CD8-positive, alpha-beta memory T cell (primary cell): ENCODE measurements at regions not wholly inside any gene's neighbourhood (a gene's known extent, or its start where the extent isn't known, plus 50 kb on each side); places are given as distances from the start of the nearest gene placed in this dataset.
"Not testable (repeated sequence)": the region's sequence is repeated elsewhere in the genome, so short reads cannot be mapped to it uniquely, and the experiment has no call there.

Experiments
- CTCF ChIA-PET: fragments of 350-600 bp; sonication (Branson Sonifier 250); formaldehyde crosslinking; loops from one replicate; lab custom pipeline; 2021; ENCODE audit warnings: antibody characterized with exemption; lab: Charles Lee
- POLR2A ChIA-PET: fragments of 350-600 bp; sonication (Branson Sonifier 250); formaldehyde crosslinking; loops from one replicate; lab custom pipeline; 2021; ENCODE audit warnings: antibody characterized with exemption; lab: Charles Lee
- DNase-seq, 5 donors: peaks; one replicate each; pipeline versions ENCODE4 v3.0.0 to v3.0.0-alpha.2; 2020 to 2022; ENCODE audit warnings: mixed read lengths in 1 of 5
- H3K27ac ChIP-seq: one replicate; pipeline ENCODE4 v1.7.0; 2013; ENCODE audit warnings: low read depth, mild to moderate bottlenecking, low read length, moderate library complexity
- H3K27me3 ChIP-seq: 2 replicates; pipeline ENCODE4 v1.7.0; 2013; ENCODE audit warnings: low read length, mild to moderate bottlenecking; ENCODE audit not compliant: insufficient read depth, poor library complexity, severe bottlenecking
- H3K36me3 ChIP-seq: 2 replicates; pipeline ENCODE4 v1.7.0; 2013; ENCODE audit warnings: mild to moderate bottlenecking, low read length, moderate library complexity; ENCODE audit not compliant: insufficient read depth
- H3K4me1 ChIP-seq: 2 replicates; pipeline ENCODE4 v1.7.0; 2013; ENCODE audit warnings: mild to moderate bottlenecking, low read length, moderate library complexity; ENCODE audit not compliant: insufficient read depth
- H3K4me3 ChIP-seq: 2 replicates; pipeline ENCODE4 v1.7.0; 2013; ENCODE audit warnings: mild to moderate bottlenecking, low read length
- H3K9me3 ChIP-seq: 2 replicates; pipeline ENCODE4 v1.7.0; 2013; ENCODE audit warnings: mild to moderate bottlenecking, low read length
- H3K27ac Mint-ChIP-seq, 8 donors: one replicate each; pipeline ENCODE4 v1.8.0; 2020 to 2021; ENCODE audit warnings: mixed read lengths in 8 of 8, mild to moderate bottlenecking in 6 of 8, inconsistent platforms in 3 of 8, moderate library complexity in 3 of 8
- H3K27me3 Mint-ChIP-seq, 2 donors: one replicate each; pipeline ENCODE4 v1.8.0; 2020 to 2021; ENCODE audit warnings: mixed read lengths in 2 of 2, mild to moderate bottlenecking in 1 of 2, moderate library complexity in 1 of 2
- H3K36me3 Mint-ChIP-seq, 3 donors: one replicate each; pipeline ENCODE4 v1.8.0; 2020 to 2021; ENCODE audit warnings: mixed read lengths in 3 of 3, inconsistent platforms in 1 of 3, mild to moderate bottlenecking in 1 of 3
- H3K4me1 Mint-ChIP-seq, 3 donors: one replicate each; pipeline ENCODE4 v1.8.0; 2020 to 2021; ENCODE audit warnings: mixed read lengths in 3 of 3, inconsistent platforms in 1 of 3, mild to moderate bottlenecking in 1 of 3
- H3K4me3 Mint-ChIP-seq, 7 donors: one replicate each; pipeline ENCODE4 v1.8.0; 2020 to 2021; ENCODE audit warnings: mixed read lengths in 7 of 7, mild to moderate bottlenecking in 6 of 7, moderate library complexity in 4 of 7, inconsistent platforms in 2 of 7
- H3K9me3 Mint-ChIP-seq, 5 donors: one replicate each; pipeline ENCODE4 v1.8.0; 2020 to 2022; ENCODE audit warnings: mixed read lengths in 5 of 5, mild to moderate bottlenecking in 3 of 5, moderate library complexity in 2 of 5, inconsistent platforms in 1 of 5

DNA sequence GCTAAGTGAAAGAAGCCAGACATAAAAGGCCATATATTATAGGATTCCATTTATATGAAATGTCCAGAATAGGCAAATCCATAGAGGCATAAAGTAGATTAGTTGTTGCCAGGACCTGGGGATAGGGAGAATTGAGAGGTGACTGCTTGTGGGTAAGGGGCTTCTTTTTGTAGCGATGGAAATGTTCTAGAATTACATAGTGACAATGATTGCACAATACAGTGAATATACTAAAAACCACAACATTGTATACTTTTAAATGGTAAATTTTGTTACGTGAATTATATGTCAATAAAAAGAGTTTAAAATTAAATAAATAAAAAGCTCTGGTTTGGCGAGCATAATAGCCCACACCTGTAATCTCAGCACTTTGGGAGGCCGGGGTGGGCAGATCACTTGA, 486.8 kb downstream of the KLF12 start:
- H3K9me3 ChIP-seq = no peaks in the 10 kb centered on the region
- POLR2A ChIA-PET = no interaction called here
- H3K36me3 ChIP-seq = no peaks in the 10 kb centered on the region
- H3K27me3 ChIP-seq = no peaks in the 10 kb centered on the region
- no peak overlapping the region for H3K27ac ChIP-seq
- H3K36me3 Mint-ChIP-seq = peaks cover 0 to 6% (median 0%) of the 10 kb centered on the region in 3 donors
- no peak for DNase-seq
- no peaks in the 10 kb centered on the region for H3K4me1 Mint-ChIP-seq
- no peak overlapping the region for H3K4me3 Mint-ChIP-seq
- H3K27ac Mint-ChIP-seq = no peak overlapping the region
- H3K4me3 ChIP-seq = no peak overlapping the region
- CTCF ChIA-PET = no interaction called here
- peaks cover 0 to 6% of the 10 kb centered on the region in 2 donors for H3K27me3 Mint-ChIP-seq
- H3K9me3 Mint-ChIP-seq = peaks cover 2 to 11% (median 6%) of the 10 kb centered on the region in 5 donors
- H3K4me1 ChIP-seq = no peaks in the 10 kb centered on the region

DNA sequence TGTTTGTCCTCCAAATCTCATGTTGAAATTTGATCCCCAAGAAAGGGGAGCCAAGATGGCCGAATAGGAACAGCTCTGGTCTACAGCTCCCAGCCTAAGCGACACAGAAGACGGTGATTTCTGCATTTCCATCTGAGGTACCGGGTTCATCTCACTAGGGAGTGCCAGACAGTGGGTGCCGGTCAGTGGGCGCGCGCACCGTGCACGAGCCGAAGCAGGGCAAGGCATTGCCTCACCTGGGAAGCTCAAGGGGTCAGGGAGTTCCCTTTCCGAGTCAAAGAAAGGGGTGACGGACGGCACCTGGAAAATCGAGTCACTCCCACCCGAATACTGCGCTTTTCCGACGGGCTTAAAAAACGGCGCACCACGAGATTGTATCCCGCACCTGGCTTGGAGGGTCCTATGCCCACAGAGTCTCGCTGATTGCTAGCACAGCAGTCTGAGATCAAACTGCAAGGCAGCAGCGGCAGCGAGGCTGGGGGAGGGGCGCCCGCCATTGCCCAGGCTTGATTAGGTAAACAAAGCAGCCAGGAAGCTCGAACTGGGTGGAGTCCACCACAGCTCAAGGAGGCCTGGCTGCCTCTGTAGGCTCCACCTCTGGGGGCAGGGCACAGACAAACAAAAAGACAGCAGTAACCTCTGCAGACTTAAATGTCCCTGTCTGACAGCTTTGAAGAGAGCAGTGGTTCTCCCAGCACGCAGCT, 493.6 kb downstream of the KLF12 start:
- H3K4me1 Mint-ChIP-seq, POLR2A ChIA-PET, H3K4me1 ChIP-seq, H3K4me3 Mint-ChIP-seq, DNase-seq, H3K36me3 ChIP-seq, H3K36me3 Mint-ChIP-seq, H3K27ac ChIP-seq, H3K9me3 Mint-ChIP-seq, H3K27ac Mint-ChIP-seq, H3K27me3 ChIP-seq, H3K9me3 ChIP-seq, H3K4me3 ChIP-seq, CTCF ChIA-PET: not testable (repeated sequence)
- H3K27me3 Mint-ChIP-seq = peaks cover 0 to 24% of the 10 kb centered on the region in 2 donors

DNA sequence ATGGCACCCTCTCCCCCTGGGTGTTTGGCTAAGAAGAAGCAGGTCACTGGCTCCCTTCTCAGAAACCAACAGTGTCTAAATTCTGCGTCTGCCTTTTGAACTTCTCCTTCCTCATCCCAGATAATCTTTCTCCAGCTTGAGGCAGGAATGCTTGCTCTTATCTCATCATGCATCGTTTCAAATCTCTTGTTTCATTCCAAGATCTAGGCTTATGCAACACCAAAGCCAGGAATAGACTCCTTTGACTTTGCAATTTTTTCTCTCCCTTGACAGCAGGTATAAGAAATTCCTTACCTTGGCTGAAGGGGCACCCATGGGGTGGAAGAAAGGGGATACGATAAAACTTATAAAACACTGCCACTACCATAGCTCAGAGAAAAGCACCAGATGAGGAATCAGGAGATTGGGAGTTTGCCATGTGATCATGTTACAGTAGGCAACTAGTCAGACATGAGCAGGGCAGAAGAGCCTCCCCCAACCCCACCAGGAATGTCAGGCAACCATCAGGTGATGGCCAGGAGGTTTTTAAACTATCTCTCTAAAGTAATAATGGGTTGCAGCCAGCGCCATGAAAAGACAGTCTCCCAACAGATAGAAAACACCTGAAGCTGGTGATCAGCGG, 498.9 kb downstream of the KLF12 start:
- no peak overlapping the region for H3K27ac ChIP-seq
- POLR2A ChIA-PET = no interaction called here
- no peaks in the 10 kb centered on the region for H3K9me3 ChIP-seq
- CTCF ChIA-PET = no interaction called here
- Mint-ChIP-seq H3K4me3 (no peak overlapping the region), H3K27ac (peak overlapping the region in 1 of 8 donors; percentile 15), H3K27me3 (peaks cover 1 to 59% of the 10 kb centered on the region in 2 donors), H3K36me3 (peaks cover 0 to under 1% (median 0%) of the 10 kb centered on the region in 3 donors), H3K9me3 (peaks cover 0 to 4% (median 0%) of the 10 kb centered on the region in 5 donors), H3K4me1 (peaks cover 0 to 6% (median 0%) of the 10 kb centered on the region in 3 donors)
- DNase-seq = no peak
- H3K4me1 ChIP-seq = peaks cover 13% of the 10 kb centered on the region
- no peaks in the 10 kb centered on the region for H3K36me3 ChIP-seq
- no peak overlapping the region for H3K4me3 ChIP-seq
- no peaks in the 10 kb centered on the region for H3K27me3 ChIP-seq

DNA sequence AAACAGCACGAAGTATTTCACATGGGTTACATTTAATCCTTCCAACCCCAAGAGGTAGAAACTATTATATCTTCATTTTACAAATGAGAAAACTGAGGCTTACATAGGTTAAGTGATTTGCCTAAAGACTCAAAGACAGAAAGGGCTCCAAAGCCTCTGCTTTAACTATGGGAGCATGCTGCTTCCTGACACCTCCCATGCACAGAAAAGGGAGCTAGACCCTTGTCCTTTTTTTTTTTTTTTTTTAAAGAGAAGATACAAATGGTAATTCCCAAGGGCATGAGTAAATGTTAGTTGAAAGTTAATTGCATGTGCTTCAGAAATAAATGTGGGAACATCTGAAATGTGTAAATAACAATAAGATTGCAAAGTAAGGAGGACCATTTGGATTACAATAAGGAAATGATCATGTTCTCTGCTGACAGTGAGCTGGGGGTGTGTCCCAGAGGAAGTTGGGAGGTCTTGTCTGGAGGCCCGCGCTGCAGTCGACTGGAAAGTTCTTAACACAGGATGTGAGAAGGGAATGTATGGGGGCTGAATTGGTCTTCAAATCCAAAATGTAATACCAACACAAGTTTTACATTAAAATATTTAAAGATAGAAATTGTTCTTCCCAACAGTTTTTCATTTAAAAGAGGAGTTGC, 500.3 kb downstream of the KLF12 start:
- Histone ChIP-seq H3K9me3 (no peaks in the 10 kb centered on the region), H3K27ac (no peak overlapping the region), H3K4me3 (no peak overlapping the region), H3K27me3 (no peaks in the 10 kb centered on the region), H3K4me1 (peaks cover 13% of the 10 kb centered on the region), H3K36me3 (no peaks in the 10 kb centered on the region)
- Mint-ChIP-seq H3K9me3 (peaks cover 0 to 7% (median 0%) of the 10 kb centered on the region in 5 donors), H3K27ac (no peak overlapping the region), H3K27me3 (peaks cover 1 to 57% of the 10 kb centered on the region in 2 donors), H3K36me3 (no peaks in the 10 kb centered on the region), H3K4me1 (peaks cover 0 to 6% (median 0%) of the 10 kb centered on the region in 3 donors), H3K4me3 (no peak overlapping the region)
- no peak for DNase-seq
- ChIA-PET POLR2A (no interaction called here), CTCF (no interaction called here)

DNA sequence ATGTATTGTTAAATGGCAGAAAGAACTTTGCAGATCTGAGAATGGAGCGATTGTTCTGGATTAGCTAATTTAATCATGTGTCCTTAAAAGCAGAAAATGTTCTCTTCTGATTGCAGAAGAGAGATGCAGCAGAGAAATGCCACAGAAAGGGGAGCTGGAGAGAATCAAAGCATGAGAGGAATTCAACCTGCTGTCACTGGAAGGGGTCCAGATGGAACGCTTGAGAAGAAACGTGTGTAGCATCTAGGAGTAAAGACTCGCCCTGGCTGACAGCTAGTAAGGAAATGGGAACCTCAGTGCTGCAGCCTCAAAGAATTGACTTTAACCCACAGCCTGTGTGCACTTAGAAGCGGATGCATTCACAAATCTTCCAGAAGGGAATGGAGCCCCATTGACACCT, 502.8 kb downstream of the KLF12 start:
- Histone ChIP-seq H3K4me3 (no peak overlapping the region), H3K36me3 (no peaks in the 10 kb centered on the region), H3K4me1 (peaks cover 13% of the 10 kb centered on the region), H3K9me3 (no peaks in the 10 kb centered on the region), H3K27ac (no peak overlapping the region), H3K27me3 (no peaks in the 10 kb centered on the region)
- ChIA-PET POLR2A (no interaction called here), CTCF (no interaction called here)
- H3K36me3 Mint-ChIP-seq = no peaks in the 10 kb centered on the region
- H3K4me3 Mint-ChIP-seq = no peak overlapping the region
- DNase-seq = no peak
- H3K27me3 Mint-ChIP-seq = peaks cover 1 to 42% of the 10 kb centered on the region in 2 donors
- H3K27ac Mint-ChIP-seq = no peak overlapping the region
- H3K4me1 Mint-ChIP-seq = peaks cover 0 to 11% (median 0%) of the 10 kb centered on the region in 3 donors
- peaks cover 0 to 7% (median 0%) of the 10 kb centered on the region in 5 donors for H3K9me3 Mint-ChIP-seq

DNA sequence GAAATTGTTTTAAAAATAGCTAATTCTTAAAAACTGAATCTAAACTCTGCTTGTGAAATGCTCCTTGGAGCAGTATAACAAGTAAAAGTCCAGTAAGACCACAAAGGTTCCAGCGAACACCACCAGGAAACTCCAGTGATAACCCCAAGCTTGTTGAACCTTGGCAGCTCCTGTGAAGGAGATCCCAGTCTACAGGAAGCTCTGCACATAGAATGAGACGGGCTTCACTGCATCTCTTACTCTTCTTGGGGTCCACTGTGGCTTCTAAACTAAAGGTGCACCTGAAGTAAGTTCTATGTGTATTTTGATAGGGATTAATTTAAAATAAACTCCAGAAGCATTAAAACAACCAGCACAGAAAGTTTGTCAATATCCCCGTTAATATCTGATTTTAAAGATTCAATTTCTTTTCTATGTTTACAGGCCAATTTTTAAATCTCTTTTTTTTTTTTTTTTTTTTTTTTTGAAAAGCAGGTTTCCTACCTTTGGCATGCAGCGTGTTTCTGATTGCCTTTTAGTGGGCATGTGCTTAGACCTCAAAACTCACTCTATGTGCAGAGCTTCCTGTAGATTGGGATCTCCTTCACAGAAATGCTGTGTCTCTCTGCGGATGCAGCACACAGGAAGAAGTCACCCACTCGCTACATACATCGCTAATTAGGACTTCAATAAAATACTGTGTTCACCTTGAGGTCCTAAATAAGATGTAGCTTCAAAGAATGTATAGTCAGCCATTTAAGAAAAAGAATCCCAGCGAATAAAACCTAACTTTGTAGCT, 508.5 kb downstream of the KLF12 start:
- Mint-ChIP-seq H3K4me1 (peaks cover 17 to 42% (median 36%) of the 10 kb centered on the region in 3 donors), H3K4me3 (peak overlapping the region in 6 of 7 donors; percentile 8 to 69 (median 44)), H3K27ac (peak overlapping the region in 5 of 8 donors; percentile 14 to 38 (median 32)), H3K9me3 (peaks cover 0 to 7% (median 0%) of the 10 kb centered on the region in 5 donors), H3K27me3 (no peaks in the 10 kb centered on the region), H3K36me3 (no peaks in the 10 kb centered on the region)
- ChIA-PET POLR2A (interaction anchor here (0.9 kb wide), 1 partner anchor 26 kb away, joined by 11 read pairs; no protein-coding TSS in a partner anchor), CTCF (interaction anchor here (0.9 kb wide), 1 partner anchor 16 kb away, joined by 3 read pairs; no protein-coding TSS in a partner anchor)
- H3K36me3 ChIP-seq = no peaks in the 10 kb centered on the region
- H3K9me3 ChIP-seq = no peaks in the 10 kb centered on the region
- no peak overlapping the region for H3K27ac ChIP-seq
- H3K4me1 ChIP-seq = peaks cover 36% of the 10 kb centered on the region
- peak in 3 of 5 donors; percentile 29 to 52 (median 47) for DNase-seq
- H3K27me3 ChIP-seq = no peaks in the 10 kb centered on the region
- H3K4me3 ChIP-seq = no peak overlapping the region

DNA sequence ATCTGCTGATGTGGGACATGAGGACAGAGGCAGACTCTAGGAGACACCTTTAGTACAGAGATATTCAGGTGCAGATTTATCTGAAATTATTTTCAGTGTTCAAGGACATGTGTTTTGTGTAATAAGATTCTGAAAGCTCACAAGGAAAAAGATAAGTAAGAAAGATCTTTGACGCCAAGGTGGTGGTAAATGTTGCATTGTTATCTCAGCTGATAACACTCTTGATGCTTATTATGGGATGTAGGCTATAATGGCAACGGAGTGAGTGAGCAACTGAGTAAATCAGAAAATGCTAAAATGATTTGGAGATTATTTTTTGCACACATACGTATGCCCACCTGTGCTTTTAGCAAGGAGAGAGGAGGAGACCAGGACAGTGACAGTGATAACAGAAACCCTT, 510.9 kb downstream of the KLF12 start:
- POLR2A ChIA-PET = no interaction called here
- H3K4me1 Mint-ChIP-seq = peaks cover 17 to 42% (median 36%) of the 10 kb centered on the region in 3 donors
- H3K4me1 ChIP-seq = peaks cover 36% of the 10 kb centered on the region

More for the DNA sequence above, 510.9 kb downstream of the KLF12 start:
- no peak overlapping the region for H3K27ac Mint-ChIP-seq
- H3K4me3 ChIP-seq = no peak overlapping the region
- CTCF ChIA-PET = no interaction called here
- H3K27me3 Mint-ChIP-seq = peaks cover 0 to 12% of the 10 kb centered on the region in 2 donors
- H3K4me3 Mint-ChIP-seq = no peak overlapping the region
- H3K9me3 ChIP-seq = no peaks in the 10 kb centered on the region
- H3K36me3 ChIP-seq = no peaks in the 10 kb centered on the region
- DNase-seq = no peak
- no peaks in the 10 kb centered on the region for H3K27me3 ChIP-seq
- H3K36me3 Mint-ChIP-seq = no peaks in the 10 kb centered on the region
- H3K9me3 Mint-ChIP-seq = no peaks in the 10 kb centered on the region
- no peak overlapping the region for H3K27ac ChIP-seq
